ENCODE measurements at regions not wholly inside any gene's neighbourhood (a gene's known extent, or its start where the extent isn't known, plus 50 kb on each side); places are given as distances from the start of the nearest gene placed in this dataset.

- no peak for DNase-seq
These were observed 237.0 kb downstream of the PTPRU start for GRCh38 chr1:29473161-29473855.

GRCh38 chr1:29471487-29472313, 235.4 kb downstream of the PTPRU start:
- no peak for DNase-seq

- DNase-seq = no peak
These were observed 234.4 kb downstream of the PTPRU start for GRCh38 chr1:29470788-29471119.

- DNase-seq = no peak
These were observed 233.9 kb downstream of the PTPRU start for GRCh38 chr1:29470087-29470787.

GRCh38 chr1:29469457-29469856, 233.1 kb downstream of the PTPRU start:
- DNase-seq = no peak

- DNase-seq = no peak
These were observed 231.9 kb downstream of the PTPRU start for GRCh38 chr1:29467989-29468900.

- no peak for DNase-seq
These were observed 229.9 kb downstream of the PTPRU start for GRCh38 chr1:29466258-29466657.

- DNase-seq = no peak
These were observed 229.4 kb downstream of the PTPRU start for GRCh38 chr1:29465755-29466154.

- DNase-seq = no peak
These were observed 225.8 kb downstream of the PTPRU start for GRCh38 chr1:29462096-29462495.

- no peak for DNase-seq
These were observed 224.9 kb downstream of the PTPRU start for GRCh38 chr1:29461115-29461739.

GRCh38 chr1:29460694-29461093, 224.4 kb downstream of the PTPRU start:
- DNase-seq = no peak

GRCh38 chr1:29460041-29460610, 223.8 kb downstream of the PTPRU start:
- DNase-seq = no peak

- DNase-seq = no peak
These were observed 223.3 kb downstream of the PTPRU start for GRCh38 chr1:29459620-29459945.

GRCh38 chr1:29458737-29459619, 222.7 kb downstream of the PTPRU start:
- no peak for DNase-seq

GRCh38 chr1:29457496-29458368, 221.4 kb downstream of the PTPRU start:
- no peak for DNase-seq

GRCh38 chr1:29456685-29457435, 220.5 kb downstream of the PTPRU start:
- DNase-seq = no peak

GRCh38 chr1:29455781-29456180, 219.5 kb downstream of the PTPRU start:
- no peak for DNase-seq

- no peak for DNase-seq
These were observed 218.5 kb downstream of the PTPRU start for GRCh38 chr1:29454616-29455380.
